Keratinocyte (primary cell): ENCODE measurements at regions not wholly inside any gene's neighbourhood (a gene's known extent, or its start where the extent isn't known, plus 50 kb on each side); places are given as distances from the start of the nearest gene placed in this dataset.

ENCODE experiments used
- DNase-seq: peaks from one replicate; pipeline ENCODE4 v3.0.0-alpha.2; 2011; ENCODE audit warnings: low read depth, missing footprints, low spot score
- FAIRE-seq: peaks from 2 replicates; lab custom pipeline; 2011; peaks lifted over from hg19 to GRCh38; lab: Jason Lieb, UNC
- H2AFZ ChIP-seq: 2 replicates; pipeline ENCODE4 v1.6.0; 2012; ENCODE audit warnings: low read length, control low read depth, inconsistent platforms; ENCODE audit not compliant: control insufficient read depth
- H3K27ac ChIP-seq: 2 replicates; pipeline ENCODE4 v1.5.1; 2011; ENCODE audit warnings: low read length; ENCODE audit not compliant: control insufficient read depth, insufficient read depth
- H3K27me3 ChIP-seq: 3 replicates; pipeline ENCODE4 v1.6.0; 2011; ENCODE audit warnings: low read length; ENCODE audit not compliant: control insufficient read depth, insufficient read depth; ENCODE audit errors: extremely low read depth
- H3K36me3 ChIP-seq, 2 experiments: 2 replicates in 1 of 2; 3 replicates in 1 of 2; pipeline ENCODE4 v1.5.1; 2011; ENCODE audit warnings: low read length in 2 of 2, mild to moderate bottlenecking in 1 of 2; ENCODE audit not compliant: control insufficient read depth in 2 of 2, insufficient read depth in 2 of 2; ENCODE audit errors: extremely low read depth in 1 of 2
- H3K4me1 ChIP-seq: 3 replicates; pipeline ENCODE4 v1.5.1; 2011; ENCODE audit warnings: low read length; ENCODE audit not compliant: control insufficient read depth, insufficient read depth; ENCODE audit errors: extremely low read depth
- H3K4me2 ChIP-seq: 3 replicates; pipeline ENCODE4 v1.6.0; 2011; ENCODE audit warnings: low read depth, low read length; ENCODE audit not compliant: control insufficient read depth, insufficient read depth; ENCODE audit errors: extremely low read depth
- H3K4me3 ChIP-seq, 3 experiments: fragments of 200-600 bp in 1 of 3; sonication (generic) in 1 of 3; 2 replicates in 2 of 3; 3 replicates in 1 of 3; pipeline ENCODE4 v1.5.1; 2011 to 2016; ENCODE audit warnings: low read length in 3 of 3, mild to moderate bottlenecking in 3 of 3, control low read depth in 2 of 3, inconsistent platforms in 1 of 3, low read depth in 1 of 3, mixed read lengths in 1 of 3, mixed run types in 1 of 3, moderate library complexity in 1 of 3; ENCODE audit not compliant: control insufficient read depth in 2 of 3, insufficient read depth in 2 of 3; ENCODE audit errors: extremely low read depth in 1 of 3
- H3K79me2 ChIP-seq: 2 replicates; pipeline ENCODE4 v1.6.0; 2012; ENCODE audit warnings: low read length; ENCODE audit not compliant: control insufficient read depth, insufficient read depth
- H3K9ac ChIP-seq: 3 replicates; pipeline ENCODE4 v1.6.0; 2011; ENCODE audit warnings: low read length; ENCODE audit not compliant: control insufficient read depth, insufficient read depth; ENCODE audit errors: extremely low read depth
- H3K9me1 ChIP-seq: 3 replicates; pipeline ENCODE4 v1.6.0; 2011; ENCODE audit warnings: low read length; ENCODE audit not compliant: control insufficient read depth, insufficient read depth; ENCODE audit errors: extremely low read depth
- H3K9me3 ChIP-seq: 2 replicates; pipeline ENCODE4 v1.5.1; 2012; ENCODE audit warnings: low read depth, low read length; ENCODE audit not compliant: control insufficient read depth
- H4K20me1 ChIP-seq: 3 replicates; pipeline ENCODE4 v1.6.0; 2011; ENCODE audit warnings: low read length; ENCODE audit not compliant: control insufficient read depth, insufficient read depth; ENCODE audit errors: extremely low read depth
- CTCF ChIP-seq, 3 experiments: IDR thresholded peaks in 1 of 3; conservative IDR thresholded peaks in 1 of 3; optimal IDR thresholded peaks in 1 of 3; 2 replicates in 2 of 3; 3 replicates in 1 of 3; pipeline versions ENCODE3 to v1.5.1; 2011; ENCODE audit warnings: low read length in 3 of 3, mild to moderate bottlenecking in 3 of 3, moderate library complexity in 2 of 3, control low read depth in 1 of 3, inconsistent platforms in 1 of 3; ENCODE audit not compliant: insufficient read depth in 2 of 3; ENCODE audit errors: extremely low read depth in 1 of 3
- EZH2 ChIP-seq: IDR thresholded peaks from one replicate; pipeline ENCODE4 v1.6.1; 2012; ENCODE audit warnings: inconsistent platforms, mild to moderate bottlenecking, low read length, moderate library complexity
- dilution Hi-C: fragments of 300-500 bp; cut with MboI; formaldehyde crosslinking; loops from one replicate; pipeline ENCODE4 v1.7.0; 2020; ENCODE audit warnings: low sequenced_read_pairs; ENCODE audit not compliant: extremely low pct_ligation_motif_present

GRCh38 chr10:3481496-3481895 is 303.5 kb downstream of the KLF6 start:
- Histone ChIP-seq H2AFZ (no peak overlapping the region), H3K27ac (peak overlapping the region; percentile 63), H3K4me3 (no peak overlapping the region), H3K9ac (no peak overlapping the region), H3K4me1 (peaks cover 42% of the 10 kb centered on the region), H3K27me3 (no peaks in the 10 kb centered on the region), H3K36me3 (no peaks in the 10 kb centered on the region), H3K9me1 (no peaks in the 10 kb centered on the region), H4K20me1 (no peaks in the 10 kb centered on the region), H3K9me3 (no peaks in the 10 kb centered on the region), H3K4me2 (no peak overlapping the region), H3K79me2 (no peaks in the 10 kb centered on the region)
- DNase-seq (no peak), FAIRE-seq (no peak)
- dilution Hi-C loops = no loop called here
- TF ChIP-seq CTCF (optimal IDR thresholded peaks at IDR 0.05 in 1 of 3, IDR thresholded peaks at IDR 0.05 in 1 of 3, conservative IDR thresholded peaks at IDR 0.05 in 1 of 3; ENCODE audit: extremely low read depth in 1 of 3, insufficient read depth in 2 of 3, low read length in 3 of 3) = no peak
- TF ChIP-seq EZH2 = no peak

DNA sequence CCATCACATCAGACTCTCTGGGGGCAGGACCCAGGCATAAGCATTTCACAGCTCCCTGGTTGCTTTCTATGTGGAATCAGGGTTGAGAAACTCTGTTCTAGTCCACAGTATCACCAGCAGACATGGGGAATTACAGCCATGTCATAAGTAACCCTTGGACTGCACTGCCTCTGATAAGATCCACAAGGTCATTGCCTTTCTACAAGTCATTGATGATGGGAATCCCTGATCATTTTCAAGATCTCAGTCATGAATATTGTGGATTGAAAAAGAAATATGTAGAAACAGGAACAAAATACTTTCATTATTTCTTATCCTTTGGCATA is 304.1 kb downstream of the KLF6 start:
- TF ChIP-seq EZH2 (no peak), CTCF (optimal IDR thresholded peaks at IDR 0.05 in 1 of 3, IDR thresholded peaks at IDR 0.05 in 1 of 3, conservative IDR thresholded peaks at IDR 0.05 in 1 of 3; ENCODE audit: extremely low read depth in 1 of 3, insufficient read depth in 2 of 3, low read length in 3 of 3) (no peak)
- H3K4me1 ChIP-seq = peaks cover 38% of the 10 kb centered on the region
- no peak for DNase-seq
- no peak overlapping the region for H3K27ac ChIP-seq
- dilution Hi-C loops = no loop called here
- H3K36me3 ChIP-seq = no peaks in the 10 kb centered on the region
- H2AFZ ChIP-seq = no peak overlapping the region
- H3K79me2 ChIP-seq = no peaks in the 10 kb centered on the region
- H3K4me3 ChIP-seq = no peak overlapping the region
- no peaks in the 10 kb centered on the region for H3K9me3 ChIP-seq
- no peaks in the 10 kb centered on the region for H3K9me1 ChIP-seq
- no peaks in the 10 kb centered on the region for H4K20me1 ChIP-seq
- no peak overlapping the region for H3K9ac ChIP-seq
- no peaks in the 10 kb centered on the region for H3K27me3 ChIP-seq
- no peak for FAIRE-seq
- H3K4me2 ChIP-seq = no peak overlapping the region
